ENCODE measurements at regions not wholly inside any gene's neighbourhood (a gene's known extent, or its start where the extent isn't known, plus 50 kb on each side); places are given as distances from the start of the nearest gene placed in this dataset.

- Histone ChIP-seq H3K9ac (ENCODE audit: low read depth, low read length, poor library complexity, severe bottlenecking) (no peak overlapping the region), H3F3A (ENCODE audit: low read depth) (no peaks in the 10 kb centered on the region), H3K4me3 (ENCODE audit: low read length, poor library complexity, severe bottlenecking) (no peak overlapping the region), H2AFZ (ENCODE audit: low read length) (no peak overlapping the region), H3K4me1 (ENCODE audit: insufficient read depth, low read length, poor library complexity, severe bottlenecking) (no peaks in the 10 kb centered on the region), H3K36me3 (ENCODE audit: insufficient read depth, low read length) (no peaks in the 10 kb centered on the region), H4K20me1 (ENCODE audit: insufficient read depth, low read length, poor library complexity, severe bottlenecking) (no peaks in the 10 kb centered on the region), H3K4me2 (ENCODE audit: low read depth, low read length, poor library complexity, severe bottlenecking) (no peak overlapping the region), H3K79me2 (ENCODE audit: insufficient read depth, low read length) (no peaks in the 10 kb centered on the region), H3K27me3 (ENCODE audit: insufficient read depth, low read length, poor library complexity, severe bottlenecking) (no peaks in the 10 kb centered on the region), H3K9me3 (ENCODE audit: insufficient read depth, low read depth, low read length) (no peaks in the 10 kb centered on the region), H3K9me2 (replicated peaks; ENCODE audit: low read depth, low read length) (no peaks in the 10 kb centered on the region)
- no peak for TF ChIP-seq EZH2phosphoT487 (IDR thresholded peaks at IDR 0.05; ENCODE audit: borderline replicate concordance)
- TF ChIP-seq, protein P1, sequence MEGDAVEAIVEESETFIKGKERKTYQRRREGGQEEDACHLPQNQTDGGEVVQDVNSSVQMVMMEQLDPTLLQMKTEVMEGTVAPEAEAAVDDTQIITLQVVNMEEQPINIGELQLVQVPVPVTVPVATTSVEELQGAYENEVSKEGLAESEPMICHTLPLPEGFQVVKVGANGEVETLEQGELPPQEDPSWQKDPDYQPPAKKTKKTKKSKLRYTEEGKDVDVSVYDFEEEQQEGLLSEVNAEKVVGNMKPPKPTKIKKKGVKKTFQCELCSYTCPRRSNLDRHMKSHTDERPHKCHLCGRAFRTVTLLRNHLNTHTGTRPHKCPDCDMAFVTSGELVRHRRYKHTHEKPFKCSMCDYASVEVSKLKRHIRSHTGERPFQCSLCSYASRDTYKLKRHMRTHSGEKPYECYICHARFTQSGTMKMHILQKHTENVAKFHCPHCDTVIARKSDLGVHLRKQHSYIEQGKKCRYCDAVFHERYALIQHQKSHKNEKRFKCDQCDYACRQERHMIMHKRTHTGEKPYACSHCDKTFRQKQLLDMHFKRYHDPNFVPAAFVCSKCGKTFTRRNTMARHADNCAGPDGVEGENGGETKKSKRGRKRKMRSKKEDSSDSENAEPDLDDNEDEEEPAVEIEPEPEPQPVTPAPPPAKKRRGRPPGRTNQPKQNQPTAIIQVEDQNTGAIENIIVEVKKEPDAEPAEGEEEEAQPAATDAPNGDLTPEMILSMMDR (conservative IDR thresholded peaks at IDR 0.05; ENCODE audit: low read length) = no peak
These were observed 379.9 kb downstream of the ADAM29 start for GRCh38 chr4:175297965-175298565.

GRCh38 chr4:175306436-175306835 is 388.3 kb downstream of the ADAM29 start:
- no peaks in the 10 kb centered on the region for H3K9me3 ChIP-seq (ENCODE audit: insufficient read depth, low read depth, low read length)
- H3K4me3 ChIP-seq (ENCODE audit: low read length, poor library complexity, severe bottlenecking) = no peak overlapping the region
- H3K4me2 ChIP-seq (ENCODE audit: low read depth, low read length, poor library complexity, severe bottlenecking) = no peak overlapping the region
- H3F3A ChIP-seq (ENCODE audit: low read depth) = no peaks in the 10 kb centered on the region
- no peak overlapping the region for H3K9ac ChIP-seq (ENCODE audit: low read depth, low read length, poor library complexity, severe bottlenecking)
- H3K79me2 ChIP-seq (ENCODE audit: insufficient read depth, low read length) = no peaks in the 10 kb centered on the region
- H3K4me1 ChIP-seq (ENCODE audit: insufficient read depth, low read length, poor library complexity, severe bottlenecking) = no peaks in the 10 kb centered on the region
- no peaks in the 10 kb centered on the region for H3K27me3 ChIP-seq (ENCODE audit: insufficient read depth, low read length, poor library complexity, severe bottlenecking)
- H4K20me1 ChIP-seq (ENCODE audit: insufficient read depth, low read length, poor library complexity, severe bottlenecking) = no peaks in the 10 kb centered on the region
- no peaks in the 10 kb centered on the region for H3K9me2 ChIP-seq (replicated peaks; ENCODE audit: low read depth, low read length)
- no peak for TF ChIP-seq EZH2phosphoT487 (IDR thresholded peaks at IDR 0.05; ENCODE audit: borderline replicate concordance)
- TF ChIP-seq, protein P1 (conservative IDR thresholded peaks at IDR 0.05; ENCODE audit: low read length) = no peak
- H3K36me3 ChIP-seq (ENCODE audit: insufficient read depth, low read length) = no peaks in the 10 kb centered on the region
- H2AFZ ChIP-seq (ENCODE audit: low read length) = no peak overlapping the region

- Histone ChIP-seq H3K79me2 (ENCODE audit: insufficient read depth, low read length) (no peaks in the 10 kb centered on the region), H3K4me3 (ENCODE audit: low read length, poor library complexity, severe bottlenecking) (no peak overlapping the region)
These were observed 389.2 kb downstream of the ADAM29 start for GRCh38 chr4:175307326-175307725.

More at GRCh38 chr4:175307326-175307725, 389.2 kb downstream of the ADAM29 start:
- Histone ChIP-seq H3F3A (ENCODE audit: low read depth) (no peaks in the 10 kb centered on the region), H3K4me1 (ENCODE audit: insufficient read depth, low read length, poor library complexity, severe bottlenecking) (no peaks in the 10 kb centered on the region), H2AFZ (ENCODE audit: low read length) (no peak overlapping the region), H3K9ac (ENCODE audit: low read depth, low read length, poor library complexity, severe bottlenecking) (no peak overlapping the region), H3K4me2 (ENCODE audit: low read depth, low read length, poor library complexity, severe bottlenecking) (no peak overlapping the region), H3K9me3 (ENCODE audit: insufficient read depth, low read depth, low read length) (no peaks in the 10 kb centered on the region), H4K20me1 (ENCODE audit: insufficient read depth, low read length, poor library complexity, severe bottlenecking) (no peaks in the 10 kb centered on the region), H3K36me3 (ENCODE audit: insufficient read depth, low read length) (no peaks in the 10 kb centered on the region), H3K9me2 (replicated peaks; ENCODE audit: low read depth, low read length) (no peaks in the 10 kb centered on the region), H3K27me3 (ENCODE audit: insufficient read depth, low read length, poor library complexity, severe bottlenecking) (no peaks in the 10 kb centered on the region)
- TF ChIP-seq, protein P1 (conservative IDR thresholded peaks at IDR 0.05; ENCODE audit: low read length) = no peak
- no peak for TF ChIP-seq EZH2phosphoT487 (IDR thresholded peaks at IDR 0.05; ENCODE audit: borderline replicate concordance)
